ENCODE measurements at regions not wholly inside any gene's neighbourhood (a gene's known extent, or its start where the extent isn't known, plus 50 kb on each side); places are given as distances from the start of the nearest gene placed in this dataset.
"Not testable (repeated sequence)": the region's sequence is repeated elsewhere in the genome, so short reads cannot be mapped to it uniquely, and the experiment has no call there.

GRCh38 chr1:219324171-219324570, 150.5 kb downstream of the LYPLAL1 start:
- H3K9ac ChIP-seq (ENCODE audit: extremely low read depth, low read length, poor library complexity, severe bottlenecking): no peak overlapping the region
- H3K36me3 Mint-ChIP-seq (ENCODE audit: low read depth): peaks cover 5% of the 10 kb centered on the region

GRCh38 chr1:219323426-219323825, 149.7 kb downstream of the LYPLAL1 start:
- WGBS, 2 experiments (ENCODE audit: insufficient coverage in 1 of 2, insufficient read length in 1 of 2): 88 to 91% methylated on average over 2 to 3 of the region's 3 CpGs
- Mint-ChIP-seq H3K9me3 (peaks cover 9% of the 10 kb centered on the region), H3K4me3 (no peak overlapping the region), H3K27ac (no peak overlapping the region), H3K27me3 (ENCODE audit: insufficient read depth) (no peaks in the 10 kb centered on the region), H3K36me3 (ENCODE audit: low read depth) (peaks cover 5% of the 10 kb centered on the region), H3K4me1 (peaks cover 8% of the 10 kb centered on the region)
- H3K9me3 ChIP-seq (ENCODE audit: control insufficient read depth, low read length): peaks cover 19% of the 10 kb centered on the region
- no peak overlapping the region for H3K27ac ChIP-seq (ENCODE audit: low read depth, low read length)
- no peak overlapping the region for H3K4me3 ChIP-seq (ENCODE audit: low read length)
- no peaks in the 10 kb centered on the region for H3K27me3 ChIP-seq (ENCODE audit: control insufficient read depth, insufficient read depth, low read length, poor library complexity, severe bottlenecking)
- TF ChIP-seq CTCF (conservative IDR thresholded peaks at IDR 0.05): no peak
- DNase-seq: no peak
- H3K9ac ChIP-seq (ENCODE audit: extremely low read depth, low read length, poor library complexity, severe bottlenecking): no peak overlapping the region
- no peaks in the 10 kb centered on the region for H3K36me3 ChIP-seq (ENCODE audit: control insufficient read depth, insufficient read depth, low read length)
- H3K4me1 ChIP-seq (ENCODE audit: control insufficient read depth, insufficient read depth, low read length): no peaks in the 10 kb centered on the region

More at GRCh38 chr1:219324171-219324570, 150.5 kb downstream of the LYPLAL1 start:
- H3K36me3 ChIP-seq (ENCODE audit: control insufficient read depth, insufficient read depth, low read length): no peaks in the 10 kb centered on the region
- H3K27me3 ChIP-seq (ENCODE audit: control insufficient read depth, insufficient read depth, low read length, poor library complexity, severe bottlenecking): no peaks in the 10 kb centered on the region
- H3K9me3 ChIP-seq (ENCODE audit: control insufficient read depth, low read length): peaks cover 19% of the 10 kb centered on the region
- WGBS, 2 experiments (ENCODE audit: insufficient coverage in 1 of 2, insufficient read length in 1 of 2): 50 to 79% methylated on average over 1 to 4 of the region's 4 CpGs
- H3K4me1 ChIP-seq (ENCODE audit: control insufficient read depth, insufficient read depth, low read length): no peaks in the 10 kb centered on the region
- no peak for TF ChIP-seq CTCF (conservative IDR thresholded peaks at IDR 0.05)
- H3K4me3 Mint-ChIP-seq: no peak overlapping the region
- no peak overlapping the region for H3K4me3 ChIP-seq (ENCODE audit: low read length)
- no peak overlapping the region for H3K27ac ChIP-seq (ENCODE audit: low read depth, low read length)
- H3K9me3 Mint-ChIP-seq: peaks cover 9% of the 10 kb centered on the region
- no peak overlapping the region for H3K27ac Mint-ChIP-seq
- no peaks in the 10 kb centered on the region for H3K27me3 Mint-ChIP-seq (ENCODE audit: insufficient read depth)
- peaks cover 8% of the 10 kb centered on the region for H3K4me1 Mint-ChIP-seq
- DNase-seq: no peak

- H3K27me3 ChIP-seq (ENCODE audit: control insufficient read depth, insufficient read depth, low read length, poor library complexity, severe bottlenecking): no peaks in the 10 kb centered on the region
- H3K9me3 ChIP-seq (ENCODE audit: control insufficient read depth, low read length): peaks cover 15% of the 10 kb centered on the region
- H3K9ac ChIP-seq (ENCODE audit: extremely low read depth, low read length, poor library complexity, severe bottlenecking): no peak overlapping the region
- peaks cover 5% of the 10 kb centered on the region for H3K36me3 Mint-ChIP-seq (ENCODE audit: low read depth)
- H3K4me1 Mint-ChIP-seq: peaks cover 8% of the 10 kb centered on the region
- no peak overlapping the region for H3K4me3 ChIP-seq (ENCODE audit: low read length)
- no peaks in the 10 kb centered on the region for H3K4me1 ChIP-seq (ENCODE audit: control insufficient read depth, insufficient read depth, low read length)
- H3K27ac ChIP-seq (ENCODE audit: low read depth, low read length): no peak overlapping the region
- H3K4me3 Mint-ChIP-seq: no peak overlapping the region
- no peak for DNase-seq
- no peaks in the 10 kb centered on the region for H3K27me3 Mint-ChIP-seq (ENCODE audit: insufficient read depth)
- H3K27ac Mint-ChIP-seq: no peak overlapping the region
- no peak for TF ChIP-seq CTCF (conservative IDR thresholded peaks at IDR 0.05)
- H3K36me3 ChIP-seq (ENCODE audit: control insufficient read depth, insufficient read depth, low read length): no peaks in the 10 kb centered on the region
- WGBS, 2 experiments (ENCODE audit: insufficient coverage in 1 of 2, insufficient read length in 1 of 2): 95 to 99% methylated on average over 3 of the region's 3 CpGs
- peaks cover 9% of the 10 kb centered on the region for H3K9me3 Mint-ChIP-seq
Observed at GRCh38 chr1:219322766-219323165, 149.1 kb downstream of the LYPLAL1 start.

- not testable (repeated sequence) for H3K27ac Mint-ChIP-seq; DNase-seq; H3K27me3 ChIP-seq (ENCODE audit: control insufficient read depth, insufficient read depth, low read length, poor library complexity, severe bottlenecking); H3K9me3 ChIP-seq (ENCODE audit: control insufficient read depth, low read length); H3K36me3 ChIP-seq (ENCODE audit: control insufficient read depth, insufficient read depth, low read length); H3K27ac ChIP-seq (ENCODE audit: low read depth, low read length); H3K36me3 Mint-ChIP-seq (ENCODE audit: low read depth); H3K4me1 Mint-ChIP-seq; H3K4me3 ChIP-seq (ENCODE audit: low read length); H3K27me3 Mint-ChIP-seq (ENCODE audit: insufficient read depth); H3K9me3 Mint-ChIP-seq; H3K4me1 ChIP-seq (ENCODE audit: control insufficient read depth, insufficient read depth, low read length); H3K9ac ChIP-seq (ENCODE audit: extremely low read depth, low read length, poor library complexity, severe bottlenecking); H3K4me3 Mint-ChIP-seq
- 97% methylated on average over 3 of the region's 5 CpGs; no CpG with 5 or more reads in 1 of the 2 experiments for WGBS, 2 experiments (ENCODE audit: insufficient coverage in 1 of 2, insufficient read length in 1 of 2)
Observed at GRCh38 chr1:219320563-219320962, 146.9 kb downstream of the LYPLAL1 start.
